ENCODE measurements at regions not wholly inside any gene's neighbourhood (a gene's known extent, or its start where the extent isn't known, plus 50 kb on each side); places are given as distances from the start of the nearest gene placed in this dataset.

DNA sequence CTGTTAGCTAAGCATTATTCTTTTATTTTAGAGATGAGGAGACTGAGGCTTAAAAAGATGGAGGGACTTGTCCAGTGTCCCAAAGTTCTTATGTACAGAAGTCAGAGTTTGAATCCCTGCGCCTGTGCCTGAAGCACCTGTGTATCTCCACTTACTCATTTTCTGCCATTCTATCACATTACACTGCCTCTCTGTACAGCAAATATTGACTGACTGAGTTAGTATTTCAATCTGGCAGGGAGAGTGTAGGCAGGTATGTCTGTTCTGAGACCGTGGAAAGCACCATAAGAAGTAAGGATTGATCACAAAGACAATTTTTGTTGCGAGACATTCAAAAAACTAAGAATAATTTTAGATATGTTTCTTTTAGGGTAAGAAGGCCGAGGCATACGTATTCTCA, 162.7 kb downstream of the KITLG start:
- no peak for DNase-seq (ENCODE audit: low read depth)

DNA sequence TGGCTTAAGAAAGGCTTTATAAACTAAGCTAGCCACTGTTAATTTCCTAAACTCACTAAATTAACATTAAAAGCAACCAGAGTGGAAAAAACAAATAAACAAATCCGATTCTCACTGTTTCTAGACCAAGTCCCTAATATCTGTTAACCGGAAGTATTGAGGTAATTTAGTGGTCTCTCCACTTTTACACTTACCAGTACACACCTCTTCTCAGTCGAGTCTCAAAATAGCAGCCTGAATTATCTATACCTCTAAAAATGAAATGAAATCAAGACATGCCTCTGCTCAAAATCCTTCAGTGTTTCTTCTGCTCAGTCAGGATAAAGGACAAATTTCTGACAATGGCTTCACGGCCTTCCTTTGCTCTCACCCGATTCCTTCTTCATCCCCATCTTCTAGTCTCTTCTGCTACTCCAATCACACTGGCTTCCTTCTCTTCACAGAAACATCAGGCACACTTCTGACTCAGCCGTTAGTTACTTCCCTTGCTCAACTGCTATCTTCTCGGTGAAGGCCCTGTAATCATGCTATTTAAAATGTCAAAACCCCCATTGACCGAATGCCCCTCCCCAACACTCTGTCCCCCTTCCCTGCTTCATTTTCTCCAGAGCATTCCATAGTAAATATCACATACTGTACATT, 161.3 kb downstream of the KITLG start:
- DNase-seq (ENCODE audit: low read depth): peak; percentile 71

DNA sequence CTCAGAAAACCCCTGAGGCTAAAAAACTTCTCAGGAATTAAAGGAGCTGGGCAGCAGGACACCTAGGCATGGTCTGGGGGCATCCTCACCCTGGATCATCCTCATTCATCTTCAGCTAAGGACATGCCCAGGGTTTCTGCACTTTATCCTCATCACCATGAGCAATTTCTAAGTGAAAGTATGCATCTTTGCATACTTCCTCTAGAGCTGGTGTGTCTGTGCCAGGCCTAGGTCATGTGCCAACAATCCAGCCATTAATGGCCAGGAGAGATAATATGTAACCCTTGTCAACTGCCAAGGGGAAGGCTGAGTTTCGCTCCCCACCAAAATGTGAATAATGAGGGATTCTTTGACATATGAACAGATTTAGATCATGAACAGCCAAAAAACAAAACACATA, 160.5 kb downstream of the KITLG start:
- peak; percentile 44 for DNase-seq (ENCODE audit: low read depth)

DNA sequence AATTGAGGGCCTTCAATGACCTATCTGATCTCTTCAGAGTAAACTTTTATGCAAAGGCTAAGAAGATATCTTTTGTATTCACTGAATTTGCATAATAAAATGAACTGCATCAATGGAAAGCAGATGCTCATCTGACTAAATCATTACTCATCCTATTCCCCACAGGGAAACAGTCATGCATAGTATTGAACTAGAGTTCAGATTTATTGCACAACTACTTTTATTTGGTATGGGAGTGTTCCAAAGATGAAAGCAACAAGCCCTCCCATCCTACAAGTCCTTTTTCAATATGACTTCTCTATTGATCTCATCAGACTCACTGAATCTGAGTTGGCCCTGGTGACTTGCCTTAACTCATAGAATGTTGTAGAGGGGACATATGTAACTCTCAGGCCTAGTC, 159.8 kb downstream of the KITLG start:
- DNase-seq (ENCODE audit: low read depth): peak; percentile 61

DNA sequence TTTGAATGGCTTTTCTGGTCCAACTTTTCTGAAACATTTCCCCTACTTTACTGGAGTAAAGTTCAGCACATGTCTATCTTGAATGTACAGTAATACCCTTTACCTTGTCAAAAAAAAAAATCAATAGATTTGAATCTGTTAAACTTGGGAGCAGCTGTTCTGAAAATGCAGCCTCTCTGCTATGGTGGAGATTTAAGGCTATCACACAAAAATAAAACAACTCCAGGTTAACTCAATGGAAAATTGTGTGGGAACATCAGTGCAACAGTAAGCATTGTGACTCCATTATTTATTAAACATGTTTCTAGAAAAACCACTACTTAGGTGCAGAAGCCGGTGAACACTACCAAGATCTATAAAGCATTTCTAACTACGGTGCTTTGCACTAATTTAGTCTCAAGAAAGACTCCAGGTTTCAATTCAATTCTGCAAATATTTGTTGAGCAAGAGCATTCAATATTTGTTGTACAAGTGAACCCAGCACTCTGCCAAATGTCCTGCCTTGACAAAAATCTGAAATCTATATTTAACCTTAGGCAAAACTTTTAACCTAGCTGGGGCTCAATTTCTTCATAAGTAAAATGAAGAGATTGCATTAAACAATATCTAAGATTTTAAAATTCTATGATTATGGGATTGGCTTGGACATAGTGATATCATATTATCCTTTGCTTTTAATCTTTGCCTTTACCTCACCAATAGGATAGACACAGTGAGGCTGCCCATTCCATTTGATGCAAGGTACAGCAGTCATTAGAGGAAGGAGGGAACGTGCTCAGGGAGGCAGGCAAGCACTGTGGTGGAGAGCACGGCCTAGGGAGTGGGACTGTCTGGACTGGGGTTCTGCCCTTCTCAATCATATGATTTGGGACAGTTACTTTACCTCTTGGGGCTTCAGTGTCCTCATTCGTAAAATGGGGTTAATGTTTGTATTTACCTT, 155.2 kb downstream of the KITLG start:
- no peak for DNase-seq (ENCODE audit: low read depth)

DNA sequence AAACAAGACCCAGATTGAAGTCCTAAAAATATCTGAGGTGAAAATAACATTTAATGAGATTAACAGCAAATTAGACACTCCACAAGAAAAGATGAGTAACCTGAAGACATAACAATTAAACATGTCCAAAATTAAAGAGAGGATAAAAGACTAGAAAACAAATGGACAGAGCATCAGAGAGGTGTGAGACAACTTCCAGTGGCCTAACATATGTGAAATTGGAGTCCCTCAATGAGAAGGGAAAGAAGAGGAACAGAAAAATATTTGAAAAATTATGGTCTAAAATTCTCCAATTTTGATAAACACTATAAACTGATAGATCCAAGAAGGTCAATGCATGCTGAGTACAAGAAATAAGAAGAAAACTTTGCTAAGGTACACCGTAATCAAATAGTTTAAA, 151.9 kb downstream of the KITLG start:
- DNase-seq (ENCODE audit: low read depth): no peak

DNA sequence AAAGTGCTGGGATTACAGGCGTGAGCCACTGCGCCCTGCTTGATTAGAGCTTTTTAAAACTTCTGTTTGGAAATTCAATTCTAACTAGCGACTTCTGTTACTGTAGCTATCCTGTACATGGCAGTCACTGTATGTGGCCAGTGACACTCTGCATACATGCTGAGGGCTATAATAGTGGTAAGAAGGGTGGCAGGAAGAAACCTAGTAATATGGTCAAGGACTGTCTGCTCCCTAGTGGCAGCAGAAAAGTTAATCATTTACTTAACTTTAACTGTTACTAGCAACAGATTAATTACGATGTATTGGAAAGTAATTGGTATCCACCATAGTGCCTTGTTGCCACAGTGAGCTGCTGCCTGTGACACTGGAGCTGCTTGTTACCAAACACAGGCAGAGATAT, 149.0 kb downstream of the KITLG start:
- DNase-seq (ENCODE audit: low read depth): no peak

DNA sequence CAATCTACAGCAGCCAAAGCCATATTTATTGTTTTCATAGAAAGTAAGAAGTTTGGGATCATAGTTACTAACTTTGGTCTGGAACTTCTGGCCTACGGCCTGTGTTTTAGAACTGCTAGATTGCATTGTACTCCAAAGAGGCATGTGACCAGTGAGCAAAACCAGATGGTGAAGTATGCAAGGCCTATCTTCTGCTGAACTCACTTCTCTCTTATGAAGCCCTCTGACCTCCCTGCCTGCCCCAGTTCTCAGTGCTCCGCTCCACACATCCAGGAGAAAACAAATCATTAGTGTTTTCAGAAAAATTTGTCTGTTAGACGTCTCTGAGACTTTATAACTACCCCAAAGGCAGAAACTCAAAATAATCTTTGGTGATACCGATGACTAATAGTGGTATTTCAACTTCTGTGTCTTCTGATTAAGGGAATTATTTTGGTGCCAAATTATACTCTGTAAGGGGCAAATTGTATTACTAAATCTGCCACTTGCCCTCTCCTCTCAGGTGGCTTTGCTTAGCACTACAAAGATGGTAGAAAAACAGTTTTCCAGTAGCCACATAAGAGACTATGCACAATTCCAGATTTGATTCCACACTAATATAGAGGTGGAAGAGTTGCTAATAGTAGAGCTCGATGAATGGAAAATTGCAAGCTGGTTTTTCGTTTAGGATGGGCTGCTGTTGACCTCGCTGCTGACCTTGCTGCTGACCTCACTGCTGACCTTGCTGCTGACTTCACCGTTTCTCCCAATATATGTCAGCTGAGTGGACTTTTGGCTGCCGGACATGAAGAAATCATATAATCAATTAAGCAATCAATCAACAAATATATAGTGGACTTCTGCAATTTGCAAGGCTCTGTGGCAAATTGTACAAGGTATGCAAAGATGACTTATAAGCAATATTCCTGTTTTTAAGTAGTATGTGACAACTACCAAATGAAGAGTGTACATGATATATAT, 147.5 kb downstream of the KITLG start:
- no peak for DNase-seq (ENCODE audit: low read depth)

DNA sequence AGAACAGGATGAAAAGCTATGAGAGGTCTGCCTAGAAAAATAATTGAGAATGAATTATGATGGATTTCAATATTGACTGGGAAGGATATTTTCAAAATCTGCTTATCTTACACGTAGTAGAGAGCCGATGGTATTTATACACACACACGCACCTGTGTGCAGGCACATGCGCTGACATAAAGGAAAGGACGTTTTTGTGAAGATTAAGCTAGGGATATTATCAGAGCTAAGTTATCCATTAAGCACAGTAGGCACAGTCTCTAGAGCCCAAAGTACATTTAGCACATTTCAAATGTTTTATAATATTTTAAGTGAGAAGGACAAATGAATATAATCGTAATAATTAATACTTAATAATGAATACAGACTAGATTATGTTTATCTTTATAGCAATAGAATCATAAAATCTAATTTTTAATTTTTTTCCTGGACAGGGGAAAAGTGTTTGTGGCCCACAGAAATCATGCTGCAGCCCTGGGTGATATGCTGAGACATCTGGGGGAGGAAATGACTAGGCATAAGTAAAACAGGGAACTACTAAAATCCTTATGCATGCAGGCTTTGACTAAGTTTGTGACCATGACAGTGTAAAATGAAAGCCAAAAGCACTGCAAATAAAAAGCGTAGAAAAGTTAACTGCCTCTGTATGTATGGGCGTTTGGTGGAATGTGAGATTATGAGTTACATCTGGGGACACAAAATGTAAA, 146.1 kb downstream of the KITLG start:
- peak; percentile 36 for DNase-seq (ENCODE audit: low read depth)

DNA sequence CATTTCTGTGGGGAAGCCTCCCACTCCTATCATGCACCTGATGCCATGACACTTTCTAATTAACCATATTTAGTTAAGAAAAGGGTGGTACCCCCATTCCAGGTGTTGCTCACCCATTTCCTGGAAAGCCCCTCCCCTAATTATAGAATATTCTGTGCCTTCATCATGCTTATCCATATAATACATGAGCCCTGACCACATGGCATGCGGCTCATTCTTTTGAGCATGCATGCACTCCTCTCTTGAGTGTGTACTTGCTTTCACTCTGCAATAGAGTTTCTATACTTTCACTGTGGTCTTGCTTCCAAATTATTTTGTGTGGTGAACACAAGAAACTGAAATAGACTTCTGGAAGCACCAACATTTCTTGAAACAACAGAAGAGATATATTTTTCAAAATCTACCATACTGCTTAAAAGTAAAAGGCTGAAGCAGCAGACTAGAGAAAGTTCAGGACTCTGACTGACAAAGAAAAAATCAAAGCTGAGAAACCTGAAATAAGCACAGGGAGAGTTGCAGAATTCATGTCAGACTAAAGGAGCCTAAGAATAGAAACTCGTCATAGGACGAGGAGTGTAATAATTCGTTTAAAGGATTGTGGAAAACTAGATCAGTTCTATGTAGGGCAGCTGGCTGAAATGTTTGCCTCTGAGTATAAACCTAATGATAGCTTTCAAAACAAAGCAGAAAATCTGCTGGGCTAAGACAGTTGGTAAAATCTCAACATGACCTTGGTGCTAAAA, 144.8 kb downstream of the KITLG start:
- no peak for DNase-seq (ENCODE audit: low read depth)

DNA sequence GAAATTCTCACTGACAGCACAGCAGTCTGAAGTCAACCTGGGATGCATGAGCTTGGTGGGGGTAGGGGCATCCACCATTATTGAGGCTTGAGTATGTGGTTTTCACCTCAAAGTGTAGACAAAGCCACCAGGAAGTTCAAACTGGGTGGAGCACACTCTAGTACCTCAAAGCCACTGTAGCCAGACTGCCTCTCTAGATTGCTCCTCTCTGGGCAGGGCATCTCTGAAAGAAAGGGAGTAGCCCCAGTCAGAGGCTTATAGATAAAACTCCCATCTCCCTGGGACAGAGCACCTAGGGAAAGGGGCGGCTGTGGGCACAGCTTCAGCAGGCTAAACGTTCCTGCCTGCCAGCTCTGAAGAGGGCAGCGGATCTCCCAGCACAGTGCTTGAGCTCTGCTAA, 143.0 kb downstream of the KITLG start:
- no peak for DNase-seq (ENCODE audit: low read depth)
